Panc1 (cell line): ENCODE measurements at regions not wholly inside any gene's neighbourhood (a gene's known extent, or its start where the extent isn't known, plus 50 kb on each side); places are given as distances from the start of the nearest gene placed in this dataset.

Source experiments
- ATAC-seq: fragments of 200-7000 bp; cut with Tn5 transposase; 2 replicates; pipeline ENCODE4 v1.9.1; 2020; ENCODE audit warnings: mild to moderate bottlenecking, moderate library complexity
- BruUV-seq: library from RNA; stranded (reverse); fragments of 400-500 nt; replicated peaks from 2 replicates; lab custom pipeline; 2021; lab: Mats Ljungman, UMichigan
- CTCF ChIA-PET: fragments of 300-600 bp; sonication (Branson Sonifier 250); formaldehyde crosslinking; loops from one replicate; lab custom pipeline; 2022; ENCODE audit warnings: antibody characterized with exemption; lab: Charles Lee
- POLR2A ChIA-PET: fragments of 300-600 bp; sonication (Branson Sonifier 250); formaldehyde crosslinking; loops from one replicate; lab custom pipeline; 2022; ENCODE audit warnings: antibody characterized with exemption; lab: Charles Lee
- DNase-seq: peaks from one replicate; pipeline ENCODE4 v3.0.0-alpha.2; 2010; ENCODE audit warnings: low read depth, low spot score
- H3K27ac ChIP-seq: 2 replicates; pipeline ENCODE4 v1.5.1; 2011; ENCODE audit warnings: mild to moderate bottlenecking, low read length, inconsistent platforms
- H3K27me3 ChIP-seq: fragments of 200-500 bp; sonication (Bioruptor generic); 2 replicates; pipeline ENCODE4 v1.6.0; 2014; ENCODE audit warnings: low read length, inconsistent platforms; ENCODE audit not compliant: control insufficient read depth, insufficient read depth
- H3K36me3 ChIP-seq: fragments of 200-500 bp; sonication (Bioruptor generic); 2 replicates; pipeline ENCODE4 v1.5.1; 2014; ENCODE audit warnings: inconsistent platforms, mild to moderate bottlenecking, low read length, moderate library complexity; ENCODE audit not compliant: control insufficient read depth, insufficient read depth
- H3K4me1 ChIP-seq: 2 replicates; pipeline ENCODE4 v1.5.1; 2011; ENCODE audit warnings: inconsistent platforms, mild to moderate bottlenecking, low read length, moderate library complexity; ENCODE audit not compliant: control insufficient read depth, insufficient read depth
- H3K4me3 ChIP-seq, 2 experiments: 2 replicates each; pipeline ENCODE4 v1.5.1; 2011 to 2012; ENCODE audit warnings: low read depth in 2 of 2, low read length in 2 of 2, mild to moderate bottlenecking in 2 of 2, inconsistent platforms in 1 of 2, moderate library complexity in 1 of 2
- H3K9me3 ChIP-seq: fragments of 200-500 bp; sonication (Bioruptor generic); 2 replicates; pipeline ENCODE4 v1.5.1; 2014; ENCODE audit warnings: low read depth, mild to moderate bottlenecking, inconsistent platforms, low read length, moderate library complexity; ENCODE audit not compliant: control insufficient read depth, insufficient read depth
- POLR2AphosphoS5 ChIP-seq: IDR thresholded peaks from 2 replicates; pipeline ENCODE4 v1.6.1; 2012; ENCODE audit warnings: mild to moderate bottlenecking, low read depth, low read length, moderate library complexity
- SIN3A ChIP-seq: IDR thresholded peaks from 2 replicates; pipeline ENCODE4 v1.6.1; 2012; ENCODE audit warnings: low read depth, mild to moderate bottlenecking, low read length, moderate library complexity, borderline replicate concordance; ENCODE audit not compliant: insufficient read depth
- TCF7L2 ChIP-seq: IDR thresholded peaks from 2 replicates; pipeline ENCODE4 v1.6.1; 2011; ENCODE audit warnings: mild to moderate bottlenecking, low read depth, low read length, inconsistent platforms
- in situ Hi-C: cut with HindIII; loops from 2 replicates; pipeline ENCODE4 v1.10.0; 2016; ENCODE audit warnings: low sequenced_read_pairs, low pct_unique_long_range_greater_than_20kb
- intact Hi-C: fragments of 100-400 bp; cut with micrococcal nuclease; formaldehyde crosslinking; loops from one replicate; pipeline ENCODE4 v1.10.0; 2022; ENCODE audit not compliant: unreplicated experiment
- TF ChIP-seq, protein P1 (sequence below): fragments of 450-650 bp; IDR thresholded peaks from 2 replicates; pipeline ENCODE4 v1.5.1; 2017; ENCODE audit warnings: mild to moderate bottlenecking
- TF ChIP-seq, protein P2 (sequence below), 2 experiments: IDR thresholded peaks; 2 replicates each; pipeline ENCODE4 v1.6.1; 2011 to 2012; ENCODE audit warnings: low read depth in 2 of 2, control low read depth in 1 of 2, low read length in 1 of 2, mild to moderate bottlenecking in 1 of 2, moderate library complexity in 1 of 2; ENCODE audit not compliant: insufficient read depth in 1 of 2

DNA sequence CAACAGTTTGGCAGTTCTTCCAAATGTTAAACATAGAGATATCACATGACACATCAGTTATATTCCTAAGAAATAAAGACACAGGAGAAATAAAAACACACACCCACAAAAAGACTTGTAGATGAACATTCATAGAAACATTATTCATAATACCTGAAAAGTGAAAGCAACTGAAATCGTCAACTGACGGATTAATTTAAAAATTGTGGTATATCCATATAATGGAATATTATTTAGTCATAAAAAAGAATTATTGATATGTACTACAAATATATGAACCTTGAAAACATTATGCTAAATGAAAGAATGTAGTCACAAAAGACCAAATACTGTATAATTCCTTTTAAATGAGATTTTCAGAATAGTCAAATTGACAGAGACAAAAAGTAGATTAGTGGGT lies 330.2 kb upstream of the CD180 start:
- in situ Hi-C loops = no loop called here
- TF ChIP-seq SIN3A (no peak), POLR2AphosphoS5 (no peak), TCF7L2 (no peak)
- TF ChIP-seq, protein P1, sequence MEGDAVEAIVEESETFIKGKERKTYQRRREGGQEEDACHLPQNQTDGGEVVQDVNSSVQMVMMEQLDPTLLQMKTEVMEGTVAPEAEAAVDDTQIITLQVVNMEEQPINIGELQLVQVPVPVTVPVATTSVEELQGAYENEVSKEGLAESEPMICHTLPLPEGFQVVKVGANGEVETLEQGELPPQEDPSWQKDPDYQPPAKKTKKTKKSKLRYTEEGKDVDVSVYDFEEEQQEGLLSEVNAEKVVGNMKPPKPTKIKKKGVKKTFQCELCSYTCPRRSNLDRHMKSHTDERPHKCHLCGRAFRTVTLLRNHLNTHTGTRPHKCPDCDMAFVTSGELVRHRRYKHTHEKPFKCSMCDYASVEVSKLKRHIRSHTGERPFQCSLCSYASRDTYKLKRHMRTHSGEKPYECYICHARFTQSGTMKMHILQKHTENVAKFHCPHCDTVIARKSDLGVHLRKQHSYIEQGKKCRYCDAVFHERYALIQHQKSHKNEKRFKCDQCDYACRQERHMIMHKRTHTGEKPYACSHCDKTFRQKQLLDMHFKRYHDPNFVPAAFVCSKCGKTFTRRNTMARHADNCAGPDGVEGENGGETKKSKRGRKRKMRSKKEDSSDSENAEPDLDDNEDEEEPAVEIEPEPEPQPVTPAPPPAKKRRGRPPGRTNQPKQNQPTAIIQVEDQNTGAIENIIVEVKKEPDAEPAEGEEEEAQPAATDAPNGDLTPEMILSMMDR = no peak
- TF ChIP-seq, protein P2, sequence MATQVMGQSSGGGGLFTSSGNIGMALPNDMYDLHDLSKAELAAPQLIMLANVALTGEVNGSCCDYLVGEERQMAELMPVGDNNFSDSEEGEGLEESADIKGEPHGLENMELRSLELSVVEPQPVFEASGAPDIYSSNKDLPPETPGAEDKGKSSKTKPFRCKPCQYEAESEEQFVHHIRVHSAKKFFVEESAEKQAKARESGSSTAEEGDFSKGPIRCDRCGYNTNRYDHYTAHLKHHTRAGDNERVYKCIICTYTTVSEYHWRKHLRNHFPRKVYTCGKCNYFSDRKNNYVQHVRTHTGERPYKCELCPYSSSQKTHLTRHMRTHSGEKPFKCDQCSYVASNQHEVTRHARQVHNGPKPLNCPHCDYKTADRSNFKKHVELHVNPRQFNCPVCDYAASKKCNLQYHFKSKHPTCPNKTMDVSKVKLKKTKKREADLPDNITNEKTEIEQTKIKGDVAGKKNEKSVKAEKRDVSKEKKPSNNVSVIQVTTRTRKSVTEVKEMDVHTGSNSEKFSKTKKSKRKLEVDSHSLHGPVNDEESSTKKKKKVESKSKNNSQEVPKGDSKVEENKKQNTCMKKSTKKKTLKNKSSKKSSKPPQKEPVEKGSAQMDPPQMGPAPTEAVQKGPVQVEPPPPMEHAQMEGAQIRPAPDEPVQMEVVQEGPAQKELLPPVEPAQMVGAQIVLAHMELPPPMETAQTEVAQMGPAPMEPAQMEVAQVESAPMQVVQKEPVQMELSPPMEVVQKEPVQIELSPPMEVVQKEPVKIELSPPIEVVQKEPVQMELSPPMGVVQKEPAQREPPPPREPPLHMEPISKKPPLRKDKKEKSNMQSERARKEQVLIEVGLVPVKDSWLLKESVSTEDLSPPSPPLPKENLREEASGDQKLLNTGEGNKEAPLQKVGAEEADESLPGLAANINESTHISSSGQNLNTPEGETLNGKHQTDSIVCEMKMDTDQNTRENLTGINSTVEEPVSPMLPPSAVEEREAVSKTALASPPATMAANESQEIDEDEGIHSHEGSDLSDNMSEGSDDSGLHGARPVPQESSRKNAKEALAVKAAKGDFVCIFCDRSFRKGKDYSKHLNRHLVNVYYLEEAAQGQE (IDR thresholded peaks at IDR 0.05; ENCODE audit: insufficient read depth in 1 of 2, low read depth in 2 of 2, low read length in 1 of 2) = no peak
- DNase-seq = no peak
- Histone ChIP-seq H3K4me1 (no peaks in the 10 kb centered on the region), H3K4me3 (no peak overlapping the region), H3K36me3 (no peaks in the 10 kb centered on the region), H3K27ac (no peak overlapping the region), H3K27me3 (no peaks in the 10 kb centered on the region), H3K9me3 (no peaks in the 10 kb centered on the region)
- CTCF ChIA-PET = no interaction called here
- no TSS peak for BruUV-seq
- intact Hi-C loops = no loop called here
- POLR2A ChIA-PET = no interaction called here
- ATAC-seq = no peak

DNA sequence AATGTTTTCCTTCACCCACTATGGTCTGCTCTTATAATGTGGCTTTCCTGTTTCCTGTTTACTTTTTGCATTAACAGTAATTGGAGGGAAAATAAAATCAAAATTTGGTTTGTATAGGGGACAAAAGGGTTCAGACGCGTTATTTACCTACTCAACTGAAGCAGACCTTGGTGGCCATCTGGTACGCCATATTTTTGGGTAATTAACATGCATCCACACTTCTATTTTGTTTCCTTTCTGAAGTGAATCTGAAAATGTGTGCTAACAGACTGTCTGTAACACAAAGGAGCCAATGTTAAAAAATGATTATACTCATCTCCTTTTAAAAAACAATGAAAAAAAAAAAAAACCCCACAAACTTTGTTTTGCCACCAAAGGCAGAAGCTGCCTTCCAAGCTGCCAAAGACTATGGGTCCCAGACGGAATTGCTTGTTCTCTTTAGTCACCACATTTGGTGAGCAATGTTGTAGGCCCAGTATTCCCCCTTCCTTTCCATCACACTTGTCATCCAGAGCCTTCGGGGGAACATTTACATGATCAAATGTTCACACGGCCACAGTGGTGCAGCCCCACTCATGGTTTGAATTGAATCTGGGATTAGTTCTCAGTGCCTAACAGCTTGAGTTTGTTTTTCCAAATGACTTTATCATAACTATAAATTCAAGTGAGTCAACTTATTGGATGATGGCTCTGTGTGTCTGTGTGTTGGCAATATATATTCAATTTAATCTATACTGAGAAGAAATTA lies 323.7 kb upstream of the CD180 start:
- intact Hi-C loops = no loop called here
- TF ChIP-seq, protein P2 (IDR thresholded peaks at IDR 0.05; ENCODE audit: insufficient read depth in 1 of 2, low read depth in 2 of 2, low read length in 1 of 2) = no peak
- TF ChIP-seq TCF7L2 (no peak), POLR2AphosphoS5 (no peak), SIN3A (no peak)
- TF ChIP-seq, protein P1 = no peak
- Histone ChIP-seq H3K9me3 (no peaks in the 10 kb centered on the region), H3K36me3 (no peaks in the 10 kb centered on the region), H3K27me3 (no peaks in the 10 kb centered on the region), H3K4me1 (no peaks in the 10 kb centered on the region), H3K4me3 (no peak overlapping the region), H3K27ac (no peak overlapping the region)
- ChIA-PET POLR2A (no interaction called here), CTCF (interaction anchor here (0.6 kb wide), 1 partner anchor 65 kb away, joined by 3 read pairs; no protein-coding TSS in a partner anchor)
- no peak for DNase-seq
- ATAC-seq = no peak
- in situ Hi-C loops = no loop called here
- BruUV-seq = no TSS peak
